22Rv1 (cell line): ENCODE measurements at regions not wholly inside any gene's neighbourhood (a gene's known extent, or its start where the extent isn't known, plus 50 kb on each side); places are given as distances from the start of the nearest gene placed in this dataset.

Experiments used
- ZFX ChIP-seq: fragments of 450-650 bp; IDR thresholded peaks from 2 replicates; pipeline ENCODE4 v1.6.1; 2017; ENCODE audit warnings: antibody characterized with exemption, borderline replicate concordance
- TF ChIP-seq, protein P1 (sequence below): fragments of 450-650 bp; IDR thresholded peaks from 2 replicates; pipeline ENCODE4 v1.5.1; 2017; ENCODE audit warnings: mild to moderate bottlenecking

DNA sequence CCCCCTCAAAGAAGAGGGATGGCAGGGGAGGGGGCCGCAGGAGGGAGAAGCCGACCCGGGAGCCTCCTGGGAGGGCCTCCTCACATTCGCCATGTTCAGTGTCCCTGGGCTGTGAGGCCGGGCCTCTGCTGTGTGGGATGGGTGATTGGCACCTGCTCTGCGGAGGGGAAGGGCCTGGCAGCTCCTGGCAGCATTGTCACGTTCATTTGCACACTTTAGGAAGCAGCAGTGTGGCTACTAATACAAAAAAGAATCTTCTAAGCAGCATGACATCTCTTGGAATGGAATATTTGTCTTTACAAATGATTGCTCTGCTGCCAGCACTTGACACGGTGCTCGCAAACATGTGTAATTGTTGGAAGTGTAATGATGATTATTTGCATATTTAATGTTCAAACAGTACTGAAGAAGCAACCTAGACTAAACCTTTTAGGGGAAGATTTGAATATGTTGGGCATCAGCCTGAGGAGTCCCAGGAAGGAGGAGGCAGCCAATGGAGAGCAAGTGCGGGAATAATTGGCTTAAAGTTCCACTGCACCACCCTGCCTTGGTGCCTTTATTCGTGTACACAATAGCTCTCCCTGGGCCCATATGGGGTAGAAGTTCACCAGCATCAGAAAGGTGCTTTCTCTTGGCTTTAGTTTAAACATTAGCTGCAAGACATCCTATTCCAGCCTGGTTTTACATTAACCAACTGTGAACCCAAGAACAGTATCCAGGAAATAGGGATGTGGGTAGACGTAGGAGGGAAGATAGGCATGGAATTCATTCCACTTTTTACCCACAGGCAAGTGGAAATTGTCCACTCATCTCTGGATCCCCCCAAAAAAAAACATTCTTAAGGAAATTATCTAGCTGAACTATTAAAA is 404.9 kb downstream of the TMEM182 start:
- TF ChIP-seq, protein P1, sequence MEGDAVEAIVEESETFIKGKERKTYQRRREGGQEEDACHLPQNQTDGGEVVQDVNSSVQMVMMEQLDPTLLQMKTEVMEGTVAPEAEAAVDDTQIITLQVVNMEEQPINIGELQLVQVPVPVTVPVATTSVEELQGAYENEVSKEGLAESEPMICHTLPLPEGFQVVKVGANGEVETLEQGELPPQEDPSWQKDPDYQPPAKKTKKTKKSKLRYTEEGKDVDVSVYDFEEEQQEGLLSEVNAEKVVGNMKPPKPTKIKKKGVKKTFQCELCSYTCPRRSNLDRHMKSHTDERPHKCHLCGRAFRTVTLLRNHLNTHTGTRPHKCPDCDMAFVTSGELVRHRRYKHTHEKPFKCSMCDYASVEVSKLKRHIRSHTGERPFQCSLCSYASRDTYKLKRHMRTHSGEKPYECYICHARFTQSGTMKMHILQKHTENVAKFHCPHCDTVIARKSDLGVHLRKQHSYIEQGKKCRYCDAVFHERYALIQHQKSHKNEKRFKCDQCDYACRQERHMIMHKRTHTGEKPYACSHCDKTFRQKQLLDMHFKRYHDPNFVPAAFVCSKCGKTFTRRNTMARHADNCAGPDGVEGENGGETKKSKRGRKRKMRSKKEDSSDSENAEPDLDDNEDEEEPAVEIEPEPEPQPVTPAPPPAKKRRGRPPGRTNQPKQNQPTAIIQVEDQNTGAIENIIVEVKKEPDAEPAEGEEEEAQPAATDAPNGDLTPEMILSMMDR = no peak
- no peak for TF ChIP-seq ZFX
